Chondrocyte (in vitro differentiated cells): ENCODE measurements at regions not wholly inside any gene's neighbourhood (a gene's known extent, or its start where the extent isn't known, plus 50 kb on each side); places are given as distances from the start of the nearest gene placed in this dataset.

Source experiments
- DNase-seq: peaks from one replicate; pipeline ENCODE4 v3.0.0; 2021; ENCODE audit warnings: mixed read lengths, low spot score
- H3K27ac Mint-ChIP-seq: one replicate; pipeline ENCODE4 v1.8.0; 2021; ENCODE audit warnings: mild to moderate bottlenecking, moderate library complexity, mixed read lengths; ENCODE audit not compliant: unreplicated experiment
- H3K27me3 Mint-ChIP-seq: 2 replicates; pipeline ENCODE4 v1.8.0; 2021; ENCODE audit warnings: low read depth, mixed read lengths
- H3K36me3 Mint-ChIP-seq: 2 replicates; pipeline ENCODE4 v1.8.0; 2021; ENCODE audit warnings: low read depth, mixed read lengths
- H3K4me1 Mint-ChIP-seq: 2 replicates; pipeline ENCODE4 v1.8.0; 2021; ENCODE audit warnings: low read depth, mild to moderate bottlenecking, mixed read lengths
- H3K4me3 Mint-ChIP-seq: one replicate; pipeline ENCODE4 v1.8.0; 2021; ENCODE audit warnings: mild to moderate bottlenecking, moderate library complexity, mixed read lengths; ENCODE audit not compliant: unreplicated experiment
- H3K9me3 Mint-ChIP-seq: 2 replicates; pipeline ENCODE4 v1.8.0; 2021; ENCODE audit warnings: low read depth, mixed read lengths
- TF ChIP-seq, protein P1 (sequence below): fragments of 200-600 bp; sonication (generic); IDR thresholded peaks from 2 replicates; pipeline ENCODE4 v1.5.0; 2021; ENCODE audit warnings: antibody characterized with exemption, mild to moderate bottlenecking, moderate library complexity

DNA sequence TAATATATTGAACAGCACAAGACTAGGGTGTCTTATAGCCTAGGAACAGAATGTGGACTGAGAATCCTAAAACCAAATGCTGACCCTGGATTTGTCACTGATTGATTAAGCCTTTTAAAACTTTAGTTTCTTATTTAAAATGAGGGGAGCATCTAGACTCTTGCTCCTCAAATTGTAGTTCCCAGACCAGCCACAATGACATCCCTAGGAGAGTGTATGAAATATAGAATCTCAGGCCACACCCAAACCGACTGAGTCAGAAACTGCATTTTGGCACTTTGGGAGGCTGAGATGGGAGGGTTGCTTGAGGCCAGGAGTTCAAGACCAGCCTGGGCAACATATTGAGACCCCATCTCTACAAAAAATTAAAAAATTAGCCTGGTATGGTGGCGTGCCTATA is 287.8 kb upstream of the UMPS start:
- peaks cover 2% of the 10 kb centered on the region for H3K4me1 Mint-ChIP-seq
- TF ChIP-seq, protein P1, sequence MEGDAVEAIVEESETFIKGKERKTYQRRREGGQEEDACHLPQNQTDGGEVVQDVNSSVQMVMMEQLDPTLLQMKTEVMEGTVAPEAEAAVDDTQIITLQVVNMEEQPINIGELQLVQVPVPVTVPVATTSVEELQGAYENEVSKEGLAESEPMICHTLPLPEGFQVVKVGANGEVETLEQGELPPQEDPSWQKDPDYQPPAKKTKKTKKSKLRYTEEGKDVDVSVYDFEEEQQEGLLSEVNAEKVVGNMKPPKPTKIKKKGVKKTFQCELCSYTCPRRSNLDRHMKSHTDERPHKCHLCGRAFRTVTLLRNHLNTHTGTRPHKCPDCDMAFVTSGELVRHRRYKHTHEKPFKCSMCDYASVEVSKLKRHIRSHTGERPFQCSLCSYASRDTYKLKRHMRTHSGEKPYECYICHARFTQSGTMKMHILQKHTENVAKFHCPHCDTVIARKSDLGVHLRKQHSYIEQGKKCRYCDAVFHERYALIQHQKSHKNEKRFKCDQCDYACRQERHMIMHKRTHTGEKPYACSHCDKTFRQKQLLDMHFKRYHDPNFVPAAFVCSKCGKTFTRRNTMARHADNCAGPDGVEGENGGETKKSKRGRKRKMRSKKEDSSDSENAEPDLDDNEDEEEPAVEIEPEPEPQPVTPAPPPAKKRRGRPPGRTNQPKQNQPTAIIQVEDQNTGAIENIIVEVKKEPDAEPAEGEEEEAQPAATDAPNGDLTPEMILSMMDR: peak; percentile 10
- no peaks in the 10 kb centered on the region for H3K9me3 Mint-ChIP-seq
- no peak overlapping the region for H3K27ac Mint-ChIP-seq
- no peak overlapping the region for H3K4me3 Mint-ChIP-seq
- DNase-seq: no peak
- no peaks in the 10 kb centered on the region for H3K27me3 Mint-ChIP-seq
- H3K36me3 Mint-ChIP-seq: peaks cover 9% of the 10 kb centered on the region

DNA sequence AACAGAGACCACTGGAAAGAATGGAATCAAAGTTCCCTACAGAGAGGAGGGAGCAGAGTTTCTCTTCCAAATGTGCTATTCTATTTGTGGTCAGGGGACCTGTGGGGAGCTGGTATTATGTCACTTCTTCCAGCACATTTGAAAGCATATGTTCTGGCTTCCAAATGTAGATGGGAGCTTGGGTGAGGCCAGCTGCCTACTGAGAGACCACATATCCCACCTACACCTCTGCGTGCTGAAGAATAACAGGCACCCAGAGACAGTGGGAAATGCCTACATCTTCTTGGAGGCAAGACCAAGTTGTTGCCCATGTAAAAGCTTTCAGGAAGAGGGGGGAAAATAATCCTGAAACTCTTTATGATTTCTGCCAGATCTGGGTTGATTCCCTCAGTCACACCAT is 286.8 kb upstream of the UMPS start:
- Mint-ChIP-seq H3K9me3 (no peaks in the 10 kb centered on the region), H3K36me3 (peaks cover 9% of the 10 kb centered on the region), H3K4me3 (no peak overlapping the region), H3K27me3 (no peaks in the 10 kb centered on the region), H3K27ac (no peak overlapping the region), H3K4me1 (peaks cover 2% of the 10 kb centered on the region)
- TF ChIP-seq, protein P1: no peak
- no peak for DNase-seq

DNA sequence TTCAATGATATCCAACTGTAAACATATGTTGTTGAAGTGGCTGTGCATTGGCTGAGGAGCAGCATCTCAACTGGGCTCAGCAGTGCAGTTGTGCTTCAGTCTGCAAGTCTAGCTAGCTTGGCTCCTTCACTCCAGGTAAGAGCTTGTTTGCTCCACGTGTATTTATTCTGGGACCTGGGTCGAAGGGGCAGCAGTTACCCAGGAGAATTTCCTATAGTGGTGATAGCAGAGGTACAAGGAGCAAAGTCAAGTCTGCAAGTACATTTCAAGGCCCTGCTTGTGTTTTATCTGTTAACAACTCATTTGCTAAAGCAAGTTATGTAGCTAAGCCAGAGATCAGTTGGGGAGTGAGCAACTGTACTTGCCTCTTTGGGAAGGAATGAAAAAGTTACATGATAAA is 286.2 kb upstream of the UMPS start:
- Mint-ChIP-seq H3K9me3 (no peaks in the 10 kb centered on the region), H3K4me1 (peaks cover 2% of the 10 kb centered on the region), H3K36me3 (peaks cover 6% of the 10 kb centered on the region), H3K27me3 (no peaks in the 10 kb centered on the region), H3K4me3 (no peak overlapping the region), H3K27ac (no peak overlapping the region)
- TF ChIP-seq, protein P1: no peak
- DNase-seq: no peak

DNA sequence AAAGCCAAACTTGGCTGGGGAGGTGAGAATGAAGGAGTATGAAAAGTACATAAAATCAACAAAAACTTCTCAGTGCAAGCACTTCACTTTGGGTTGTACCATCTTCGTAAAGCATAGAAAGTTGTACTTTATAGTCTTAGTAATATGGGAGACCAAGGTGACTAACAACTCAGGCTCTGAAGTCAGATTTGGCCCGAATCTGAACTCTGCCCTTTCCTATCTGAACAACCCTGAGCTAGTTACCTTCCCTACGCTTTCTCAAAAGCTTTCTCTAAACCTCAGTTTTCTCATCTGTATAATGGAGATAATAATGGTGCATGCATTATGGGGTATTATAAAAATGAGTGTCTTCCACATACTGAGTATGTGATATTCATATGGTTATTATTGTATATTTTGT is 285.4 kb upstream of the UMPS start:
- Mint-ChIP-seq H3K27me3 (no peaks in the 10 kb centered on the region), H3K9me3 (peaks cover 3% of the 10 kb centered on the region), H3K27ac (no peak overlapping the region), H3K4me3 (no peak overlapping the region), H3K4me1 (peaks cover 2% of the 10 kb centered on the region), H3K36me3 (peaks cover 9% of the 10 kb centered on the region)
- DNase-seq: no peak
- TF ChIP-seq, protein P1: no peak

DNA sequence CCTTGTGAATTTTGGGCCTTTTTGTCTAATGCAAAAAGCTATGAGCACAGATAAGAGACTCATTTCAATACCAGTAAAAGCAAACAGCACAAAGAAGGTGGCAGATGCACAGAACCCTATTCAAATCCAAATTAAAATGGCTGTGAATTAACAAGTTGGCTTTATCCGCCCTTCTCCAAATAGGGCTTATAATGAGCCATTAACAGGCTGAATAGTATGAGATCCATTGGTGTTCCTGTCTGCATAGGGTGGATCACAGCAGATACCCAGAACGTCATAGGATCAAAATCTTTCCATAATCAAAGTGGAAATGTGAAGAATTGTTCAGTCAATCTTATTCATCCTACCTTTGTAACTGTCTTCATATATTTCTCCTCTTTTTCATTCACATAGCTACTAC is 282.4 kb upstream of the UMPS start:
- Mint-ChIP-seq H3K9me3 (peaks cover 3% of the 10 kb centered on the region), H3K4me3 (no peak overlapping the region), H3K4me1 (no peaks in the 10 kb centered on the region), H3K36me3 (peaks cover 7% of the 10 kb centered on the region), H3K27ac (no peak overlapping the region), H3K27me3 (no peaks in the 10 kb centered on the region)
- TF ChIP-seq, protein P1: no peak
- no peak for DNase-seq
